Keratinocyte (primary cell): ENCODE measurements at regions not wholly inside any gene's neighbourhood (a gene's known extent, or its start where the extent isn't known, plus 50 kb on each side); places are given as distances from the start of the nearest gene placed in this dataset.

Source experiments
- DNase-seq: peaks from one replicate; pipeline ENCODE4 v3.0.0-alpha.2; 2011; ENCODE audit warnings: low read depth, missing footprints, low spot score
- FAIRE-seq: peaks from 2 replicates; lab custom pipeline; 2011; peaks lifted over from hg19 to GRCh38; lab: Jason Lieb, UNC
- H2AFZ ChIP-seq: 2 replicates; pipeline ENCODE4 v1.6.0; 2012; ENCODE audit warnings: low read length, control low read depth, inconsistent platforms; ENCODE audit not compliant: control insufficient read depth
- H3K27ac ChIP-seq: 2 replicates; pipeline ENCODE4 v1.5.1; 2011; ENCODE audit warnings: low read length; ENCODE audit not compliant: control insufficient read depth, insufficient read depth
- H3K27me3 ChIP-seq: 3 replicates; pipeline ENCODE4 v1.6.0; 2011; ENCODE audit warnings: low read length; ENCODE audit not compliant: control insufficient read depth, insufficient read depth; ENCODE audit errors: extremely low read depth
- H3K36me3 ChIP-seq, 2 experiments: 2 replicates in 1 of 2; 3 replicates in 1 of 2; pipeline ENCODE4 v1.5.1; 2011; ENCODE audit warnings: low read length in 2 of 2, mild to moderate bottlenecking in 1 of 2; ENCODE audit not compliant: control insufficient read depth in 2 of 2, insufficient read depth in 2 of 2; ENCODE audit errors: extremely low read depth in 1 of 2
- H3K4me1 ChIP-seq: 3 replicates; pipeline ENCODE4 v1.5.1; 2011; ENCODE audit warnings: low read length; ENCODE audit not compliant: control insufficient read depth, insufficient read depth; ENCODE audit errors: extremely low read depth
- H3K4me2 ChIP-seq: 3 replicates; pipeline ENCODE4 v1.6.0; 2011; ENCODE audit warnings: low read depth, low read length; ENCODE audit not compliant: control insufficient read depth, insufficient read depth; ENCODE audit errors: extremely low read depth
- H3K4me3 ChIP-seq, 3 experiments: fragments of 200-600 bp in 1 of 3; sonication (generic) in 1 of 3; 2 replicates in 2 of 3; 3 replicates in 1 of 3; pipeline ENCODE4 v1.5.1; 2011 to 2016; ENCODE audit warnings: low read length in 3 of 3, mild to moderate bottlenecking in 3 of 3, control low read depth in 2 of 3, inconsistent platforms in 1 of 3, low read depth in 1 of 3, mixed read lengths in 1 of 3, mixed run types in 1 of 3, moderate library complexity in 1 of 3; ENCODE audit not compliant: control insufficient read depth in 2 of 3, insufficient read depth in 2 of 3; ENCODE audit errors: extremely low read depth in 1 of 3
- H3K79me2 ChIP-seq: 2 replicates; pipeline ENCODE4 v1.6.0; 2012; ENCODE audit warnings: low read length; ENCODE audit not compliant: control insufficient read depth, insufficient read depth
- H3K9ac ChIP-seq: 3 replicates; pipeline ENCODE4 v1.6.0; 2011; ENCODE audit warnings: low read length; ENCODE audit not compliant: control insufficient read depth, insufficient read depth; ENCODE audit errors: extremely low read depth
- H3K9me1 ChIP-seq: 3 replicates; pipeline ENCODE4 v1.6.0; 2011; ENCODE audit warnings: low read length; ENCODE audit not compliant: control insufficient read depth, insufficient read depth; ENCODE audit errors: extremely low read depth
- H3K9me3 ChIP-seq: 2 replicates; pipeline ENCODE4 v1.5.1; 2012; ENCODE audit warnings: low read depth, low read length; ENCODE audit not compliant: control insufficient read depth
- H4K20me1 ChIP-seq: 3 replicates; pipeline ENCODE4 v1.6.0; 2011; ENCODE audit warnings: low read length; ENCODE audit not compliant: control insufficient read depth, insufficient read depth; ENCODE audit errors: extremely low read depth
- EZH2 ChIP-seq: IDR thresholded peaks from one replicate; pipeline ENCODE4 v1.6.1; 2012; ENCODE audit warnings: inconsistent platforms, mild to moderate bottlenecking, low read length, moderate library complexity
- dilution Hi-C: fragments of 300-500 bp; cut with MboI; formaldehyde crosslinking; loops from one replicate; pipeline ENCODE4 v1.7.0; 2020; ENCODE audit warnings: low sequenced_read_pairs; ENCODE audit not compliant: extremely low pct_ligation_motif_present
- TF ChIP-seq, protein P1 (sequence below), 3 experiments: IDR thresholded peaks in 1 of 3; conservative IDR thresholded peaks in 1 of 3; optimal IDR thresholded peaks in 1 of 3; 2 replicates in 2 of 3; 3 replicates in 1 of 3; pipeline versions ENCODE3 to v1.5.1; 2011; ENCODE audit warnings: low read length in 3 of 3, mild to moderate bottlenecking in 3 of 3, moderate library complexity in 2 of 3, control low read depth in 1 of 3, inconsistent platforms in 1 of 3; ENCODE audit not compliant: insufficient read depth in 2 of 3; ENCODE audit errors: extremely low read depth in 1 of 3

DNA sequence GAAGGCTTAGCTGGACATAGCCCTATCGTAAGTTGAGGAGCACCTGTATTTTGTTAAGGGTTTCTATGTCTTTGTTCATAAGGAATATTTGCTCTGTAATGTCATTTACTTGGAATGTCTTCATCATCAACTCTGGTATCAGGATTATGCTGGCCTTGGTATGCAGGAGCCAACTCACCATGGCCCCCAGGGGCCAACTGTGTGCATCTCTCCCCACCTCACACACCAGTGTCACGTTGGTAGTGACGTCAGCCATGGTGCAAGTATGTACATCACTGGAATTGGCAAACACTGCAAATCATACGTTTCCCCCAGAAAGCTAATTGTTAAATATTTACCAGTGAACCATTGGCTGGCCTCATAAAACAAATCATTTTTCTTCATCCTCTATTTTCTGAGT is 70.8 kb downstream of the YTHDF1 start:
- H3K27me3 ChIP-seq: peaks cover 4% of the 10 kb centered on the region
- no peak for FAIRE-seq
- no peak overlapping the region for H3K4me3 ChIP-seq
- no peaks in the 10 kb centered on the region for H3K36me3 ChIP-seq
- DNase-seq: no peak
- no peaks in the 10 kb centered on the region for H4K20me1 ChIP-seq
- H3K4me1 ChIP-seq: no peaks in the 10 kb centered on the region
- H3K9me3 ChIP-seq: peaks cover 2% of the 10 kb centered on the region
- H3K27ac ChIP-seq: no peak overlapping the region
- TF ChIP-seq, protein P1, sequence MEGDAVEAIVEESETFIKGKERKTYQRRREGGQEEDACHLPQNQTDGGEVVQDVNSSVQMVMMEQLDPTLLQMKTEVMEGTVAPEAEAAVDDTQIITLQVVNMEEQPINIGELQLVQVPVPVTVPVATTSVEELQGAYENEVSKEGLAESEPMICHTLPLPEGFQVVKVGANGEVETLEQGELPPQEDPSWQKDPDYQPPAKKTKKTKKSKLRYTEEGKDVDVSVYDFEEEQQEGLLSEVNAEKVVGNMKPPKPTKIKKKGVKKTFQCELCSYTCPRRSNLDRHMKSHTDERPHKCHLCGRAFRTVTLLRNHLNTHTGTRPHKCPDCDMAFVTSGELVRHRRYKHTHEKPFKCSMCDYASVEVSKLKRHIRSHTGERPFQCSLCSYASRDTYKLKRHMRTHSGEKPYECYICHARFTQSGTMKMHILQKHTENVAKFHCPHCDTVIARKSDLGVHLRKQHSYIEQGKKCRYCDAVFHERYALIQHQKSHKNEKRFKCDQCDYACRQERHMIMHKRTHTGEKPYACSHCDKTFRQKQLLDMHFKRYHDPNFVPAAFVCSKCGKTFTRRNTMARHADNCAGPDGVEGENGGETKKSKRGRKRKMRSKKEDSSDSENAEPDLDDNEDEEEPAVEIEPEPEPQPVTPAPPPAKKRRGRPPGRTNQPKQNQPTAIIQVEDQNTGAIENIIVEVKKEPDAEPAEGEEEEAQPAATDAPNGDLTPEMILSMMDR (optimal IDR thresholded peaks at IDR 0.05 in 1 of 3, IDR thresholded peaks at IDR 0.05 in 1 of 3, conservative IDR thresholded peaks at IDR 0.05 in 1 of 3; ENCODE audit: extremely low read depth in 1 of 3, insufficient read depth in 2 of 3, low read length in 3 of 3): no peak
- no peak for TF ChIP-seq EZH2
- no peak overlapping the region for H3K9ac ChIP-seq
- no peak overlapping the region for H3K4me2 ChIP-seq
- no peaks in the 10 kb centered on the region for H3K9me1 ChIP-seq
- dilution Hi-C loops: no loop called here
- no peaks in the 10 kb centered on the region for H3K79me2 ChIP-seq
- H2AFZ ChIP-seq: no peak overlapping the region

DNA sequence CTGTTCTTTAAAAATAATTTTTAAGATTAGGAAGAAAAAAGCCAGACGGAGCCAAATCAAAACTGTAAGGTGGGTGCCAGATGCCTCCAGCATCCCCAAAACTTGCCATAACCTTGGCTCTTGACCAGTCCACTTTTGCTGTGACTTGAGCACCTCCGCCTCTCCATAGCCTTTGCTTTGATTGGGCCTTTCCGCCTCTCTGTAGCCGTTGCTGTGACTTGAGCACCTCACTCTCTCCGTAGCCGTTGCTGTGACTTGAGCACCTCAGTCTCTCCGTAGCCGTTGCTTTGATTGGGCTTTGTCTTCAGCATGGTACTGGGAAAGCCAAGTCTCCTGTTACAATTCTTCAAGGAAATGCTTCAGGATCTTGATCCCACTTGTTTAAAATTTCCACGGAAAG is 73.0 kb downstream of the YTHDF1 start:
- no peak for FAIRE-seq
- Histone ChIP-seq H3K27ac (no peak overlapping the region), H3K4me3 (no peak overlapping the region), H3K36me3 (no peaks in the 10 kb centered on the region), H3K9ac (no peak overlapping the region), H3K27me3 (no peaks in the 10 kb centered on the region), H3K4me1 (no peaks in the 10 kb centered on the region), H3K9me1 (no peaks in the 10 kb centered on the region), H3K9me3 (no peaks in the 10 kb centered on the region), H3K4me2 (no peak overlapping the region), H3K79me2 (no peaks in the 10 kb centered on the region), H2AFZ (no peak overlapping the region), H4K20me1 (no peaks in the 10 kb centered on the region)
- no peak for DNase-seq
- TF ChIP-seq, protein P1 (optimal IDR thresholded peaks at IDR 0.05 in 1 of 3, IDR thresholded peaks at IDR 0.05 in 1 of 3, conservative IDR thresholded peaks at IDR 0.05 in 1 of 3; ENCODE audit: extremely low read depth in 1 of 3, insufficient read depth in 2 of 3, low read length in 3 of 3): no peak
- no peak for TF ChIP-seq EZH2
- dilution Hi-C loops: no loop called here
